A549 (cell line): ENCODE measurements at regions not wholly inside any gene's neighbourhood (a gene's known extent, or its start where the extent isn't known, plus 50 kb on each side); places are given as distances from the start of the nearest gene placed in this dataset.

ENCODE experiments used
- ATAC-seq, 2 experiments: fragments of 200-7000 bp in 1 of 2; fragments of >200 bp in 1 of 2; cut with Nextera tagmentation in 1 of 2; cut with Tn5 transposase in 1 of 2; 3 replicates each; pipeline versions ENCODE4 v1.8.0 to v1.9.1; 2018 to 2020; ENCODE audit warnings: mild to moderate bottlenecking in 1 of 2, moderate library complexity in 1 of 2
- CTCF ChIA-PET: fragments of 300-600 bp; sonication (Branson Sonifier 250); formaldehyde crosslinking; extraction: SDS; loops from one replicate; lab custom pipeline; 2021; ENCODE audit warnings: antibody characterized with exemption, inconsistent platforms; lab: Yijun Ruan, JAX
- POLR2A ChIA-PET: fragments of 350-600 bp; formaldehyde crosslinking; extraction: SDS; loops from one replicate; lab custom pipeline; 2021; ENCODE audit warnings: antibody characterized with exemption, inconsistent platforms; lab: Yijun Ruan, JAX
- DNase-seq, 2 experiments: peaks; one replicate each; pipeline versions ENCODE4 v3.0.0 to v3.0.0-alpha.2; 2011 to 2016; ENCODE audit warnings: low read depth in 1 of 2, low spot score in 1 of 2
- FAIRE-seq: peaks from 2 replicates; lab custom pipeline; 2011; peaks lifted over from hg19 to GRCh38; lab: Jason Lieb, UNC
- H3K27ac ChIP-seq, 2 experiments: fragments of >200 bp; sonication (Bioruptor Twin); formaldehyde crosslinking; 3 replicates each; pipeline ENCODE4 v1.5.1; 2016 to 2017
- H3K4me1 ChIP-seq: fragments of >200 bp; sonication (Bioruptor Twin); formaldehyde crosslinking; 3 replicates; pipeline ENCODE4 v1.6.1; 2016
- H3K4me2 ChIP-seq: fragments of >200 bp; sonication (Bioruptor Twin); formaldehyde crosslinking; 3 replicates; pipeline ENCODE4 v1.6.1; 2016
- H3K4me3 ChIP-seq: fragments of >200 bp; sonication (Bioruptor Twin); formaldehyde crosslinking; 3 replicates; pipeline ENCODE4 v1.5.1; 2016
- H3K9me3 ChIP-seq: fragments of >200 bp; sonication (Bioruptor Twin); formaldehyde crosslinking; 3 replicates; pipeline ENCODE4 v1.6.1; 2016
- BHLHE40 ChIP-seq: IDR thresholded peaks from 2 replicates; pipeline ENCODE4 v1.6.1; 2012; ENCODE audit warnings: low read depth, low read length, inconsistent platforms
- CEBPB ChIP-seq, 2 experiments: fragments of >200 bp in 1 of 2; sonication (Bioruptor Twin) in 1 of 2; formaldehyde crosslinking in 1 of 2; IDR thresholded peaks; 2 replicates each; pipeline ENCODE4 v1.6.1; 2012 to 2016
- EHMT2 ChIP-seq: fragments of 200-600 bp; sonication (generic); IDR thresholded peaks from 2 replicates; pipeline ENCODE4 v1.6.1; 2016; ENCODE audit warnings: antibody characterized with exemption, low read depth, mild to moderate bottlenecking, moderate library complexity
- FOSB ChIP-seq: fragments of 250-450 bp; sonication (Bioruptor Pico); IDR thresholded peaks from 2 replicates; pipeline ENCODE4 v1.5.0; 2020; ENCODE audit warnings: mild to moderate bottlenecking, moderate library complexity
- FOSL2 ChIP-seq, 2 experiments: fragments of 450-650 bp in 1 of 2; fragments of >200 bp in 1 of 2; sonication (Bioruptor Twin) in 1 of 2; formaldehyde crosslinking; IDR thresholded peaks; 2 replicates each; pipeline versions ENCODE4 v1.5.0 to v1.6.1; 2016 to 2020; ENCODE audit warnings: mild to moderate bottlenecking in 1 of 2, moderate library complexity in 1 of 2
- GATA3 ChIP-seq: IDR thresholded peaks from 2 replicates; pipeline ENCODE4 v1.6.1; 2012; ENCODE audit warnings: borderline replicate concordance
- HEYL ChIP-seq: fragments of 250-450 bp; sonication (Bioruptor Pico); IDR thresholded peaks from 2 replicates; pipeline ENCODE4 v1.8.0; 2021; ENCODE audit warnings: mild to moderate bottlenecking, moderate library complexity
- JUNB ChIP-seq: fragments of >200 bp; sonication (Bioruptor Twin); formaldehyde crosslinking; IDR thresholded peaks from 2 replicates; pipeline ENCODE4 v1.6.1; 2016
- KDM1A ChIP-seq: fragments of 200-600 bp; sonication (generic); IDR thresholded peaks from 2 replicates; pipeline ENCODE4 v1.6.1; 2016; ENCODE audit warnings: low read depth, mild to moderate bottlenecking
- KDM5A ChIP-seq: fragments of 200-600 bp; sonication (generic); IDR thresholded peaks from 2 replicates; pipeline ENCODE4 v1.6.1; 2016; ENCODE audit warnings: antibody characterized with exemption, mild to moderate bottlenecking
- MAZ ChIP-seq: fragments of 150-350 bp; IDR thresholded peaks from 2 replicates; pipeline ENCODE4 v1.6.1; 2014; ENCODE audit warnings: antibody characterized with exemption, low read depth, low read length, borderline replicate concordance
- NR3C1 ChIP-seq: fragments of >200 bp; sonication (Bioruptor Twin); formaldehyde crosslinking; IDR thresholded peaks from 3 replicates; pipeline ENCODE4 v1.6.1; 2017
- POLR2A ChIP-seq: IDR thresholded peaks from 2 replicates; pipeline ENCODE4 v1.6.1; 2012; ENCODE audit warnings: mild to moderate bottlenecking, low read length
- RAD21 ChIP-seq, 2 experiments: fragments of >200 bp in 1 of 2; sonication (Bioruptor Twin) in 1 of 2; formaldehyde crosslinking in 1 of 2; IDR thresholded peaks in 1 of 2; conservative IDR thresholded peaks in 1 of 2; 2 replicates in 1 of 2; 3 replicates in 1 of 2; pipeline ENCODE4 v1.6.1; 2012 to 2018; ENCODE audit warnings: inconsistent platforms in 1 of 2
- RARB ChIP-seq: fragments of 250-450 bp; sonication (Bioruptor Pico); IDR thresholded peaks from 2 replicates; pipeline ENCODE4 v1.8.0; 2021; ENCODE audit warnings: mild to moderate bottlenecking, moderate library complexity
- SREBF2 ChIP-seq: fragments of 450-650 bp; IDR thresholded peaks from 2 replicates; pipeline ENCODE4 v1.6.1; 2014; ENCODE audit warnings: mild to moderate bottlenecking, moderate library complexity
- ZFP36 ChIP-seq: fragments of 450-650 bp; IDR thresholded peaks from 2 replicates; pipeline ENCODE4 v1.6.1; 2014; ENCODE audit warnings: borderline replicate concordance; ENCODE audit not compliant: partially characterized antibody
- ZSCAN20 ChIP-seq: fragments of 250-450 bp; sonication (Bioruptor Pico); IDR thresholded peaks from 2 replicates; pipeline ENCODE4 v1.8.0; 2022; ENCODE audit warnings: mild to moderate bottlenecking, moderate library complexity
- WGBS: methylation state at CpG from one replicate; pipeline ENCODE4 v1.1.6; 2017; ENCODE audit errors: missing lambda C conversion rate; 5-methylcytosine and 5-hydroxymethylcytosine counted together
- TF ChIP-seq, protein P1 (sequence below): fragments of 200-600 bp; sonication (generic); IDR thresholded peaks from 2 replicates; pipeline ENCODE4 v1.6.1; 2016; ENCODE audit warnings: antibody characterized with exemption, mild to moderate bottlenecking, moderate library complexity
- TF ChIP-seq, protein P2 (sequence below): IDR thresholded peaks from 2 replicates; pipeline ENCODE4 v1.6.1; 2012
- TF ChIP-seq, protein P3 (sequence below): fragments of >200 bp; sonication (Bioruptor Twin); formaldehyde crosslinking; IDR thresholded peaks from 3 replicates; pipeline ENCODE4 v1.6.1; 2016
- TF ChIP-seq, protein P4 (sequence below): fragments of 150-350 bp; IDR thresholded peaks from 2 replicates; pipeline ENCODE4 v1.6.1; 2014; ENCODE audit warnings: low read depth, mild to moderate bottlenecking, low read length
- TF ChIP-seq, protein P5 (sequence below): IDR thresholded peaks from 2 replicates; pipeline ENCODE4 v1.6.1; 2012

DNA sequence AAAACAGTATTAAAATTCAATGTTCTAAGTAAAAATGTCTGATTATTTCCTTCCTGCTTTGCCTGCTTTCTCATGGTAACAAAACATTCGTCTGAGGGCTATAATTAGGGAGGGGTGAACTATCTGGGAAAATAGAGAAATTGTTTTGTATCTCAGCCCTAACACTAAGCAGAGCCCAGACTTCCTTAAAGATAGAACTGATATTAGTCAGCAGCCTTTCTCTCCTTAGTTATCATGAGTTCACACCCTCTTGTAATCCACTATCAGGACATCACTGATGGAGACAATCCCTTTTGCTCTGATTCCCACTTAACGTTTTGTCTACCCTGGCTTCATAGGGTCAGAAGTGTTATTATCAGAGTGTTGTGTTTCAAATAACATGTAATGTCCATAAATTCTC, 701.1 kb upstream of the ZEB2 start:
- ATAC-seq (no peak), DNase-seq (no peak), FAIRE-seq (no peak)
- Histone ChIP-seq H3K9me3 (no peaks in the 10 kb centered on the region), H3K4me1 (no peaks in the 10 kb centered on the region), H3K4me2 (no peak overlapping the region), H3K4me3 (no peak overlapping the region), H3K27ac (no peak overlapping the region)
- ChIA-PET CTCF (no interaction called here), POLR2A (interaction anchor here (0.6 kb wide), 1 partner anchor 1048 kb away, joined by 5 read pairs; no protein-coding TSS in a partner anchor)
- TF ChIP-seq KDM5A: no peak
- TF ChIP-seq, protein P1, sequence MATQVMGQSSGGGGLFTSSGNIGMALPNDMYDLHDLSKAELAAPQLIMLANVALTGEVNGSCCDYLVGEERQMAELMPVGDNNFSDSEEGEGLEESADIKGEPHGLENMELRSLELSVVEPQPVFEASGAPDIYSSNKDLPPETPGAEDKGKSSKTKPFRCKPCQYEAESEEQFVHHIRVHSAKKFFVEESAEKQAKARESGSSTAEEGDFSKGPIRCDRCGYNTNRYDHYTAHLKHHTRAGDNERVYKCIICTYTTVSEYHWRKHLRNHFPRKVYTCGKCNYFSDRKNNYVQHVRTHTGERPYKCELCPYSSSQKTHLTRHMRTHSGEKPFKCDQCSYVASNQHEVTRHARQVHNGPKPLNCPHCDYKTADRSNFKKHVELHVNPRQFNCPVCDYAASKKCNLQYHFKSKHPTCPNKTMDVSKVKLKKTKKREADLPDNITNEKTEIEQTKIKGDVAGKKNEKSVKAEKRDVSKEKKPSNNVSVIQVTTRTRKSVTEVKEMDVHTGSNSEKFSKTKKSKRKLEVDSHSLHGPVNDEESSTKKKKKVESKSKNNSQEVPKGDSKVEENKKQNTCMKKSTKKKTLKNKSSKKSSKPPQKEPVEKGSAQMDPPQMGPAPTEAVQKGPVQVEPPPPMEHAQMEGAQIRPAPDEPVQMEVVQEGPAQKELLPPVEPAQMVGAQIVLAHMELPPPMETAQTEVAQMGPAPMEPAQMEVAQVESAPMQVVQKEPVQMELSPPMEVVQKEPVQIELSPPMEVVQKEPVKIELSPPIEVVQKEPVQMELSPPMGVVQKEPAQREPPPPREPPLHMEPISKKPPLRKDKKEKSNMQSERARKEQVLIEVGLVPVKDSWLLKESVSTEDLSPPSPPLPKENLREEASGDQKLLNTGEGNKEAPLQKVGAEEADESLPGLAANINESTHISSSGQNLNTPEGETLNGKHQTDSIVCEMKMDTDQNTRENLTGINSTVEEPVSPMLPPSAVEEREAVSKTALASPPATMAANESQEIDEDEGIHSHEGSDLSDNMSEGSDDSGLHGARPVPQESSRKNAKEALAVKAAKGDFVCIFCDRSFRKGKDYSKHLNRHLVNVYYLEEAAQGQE: no peak
- no peak for TF ChIP-seq FOSB (CRISPR knock-in tag)
- no peak for TF ChIP-seq JUNB
- TF ChIP-seq RARB (CRISPR knock-in tag): no peak
- WGBS: 9% methylated on average over 2 of the region's 2 CpGs

DNA sequence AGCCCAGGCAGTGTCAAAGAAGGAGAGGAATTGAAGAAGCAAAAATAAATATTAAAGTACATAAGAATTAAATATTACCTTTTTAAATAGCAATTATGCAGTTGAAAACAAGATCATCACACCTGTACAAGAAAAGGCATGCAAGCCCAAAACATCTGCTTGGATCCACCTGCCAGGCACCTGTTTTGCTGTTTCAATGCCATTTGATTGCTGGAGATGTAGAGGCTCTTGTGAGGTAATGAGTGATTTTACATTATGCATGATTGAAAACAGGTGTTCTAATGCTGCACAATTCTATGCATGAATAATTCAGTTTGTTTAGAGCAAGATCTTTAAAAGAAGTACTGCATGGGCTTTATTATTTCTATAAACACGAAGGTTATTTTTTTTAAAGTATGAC, 700.6 kb upstream of the ZEB2 start:
- no peak for FAIRE-seq
- ChIA-PET POLR2A (no interaction called here), CTCF (no interaction called here)
- no peaks in the 10 kb centered on the region for H3K4me1 ChIP-seq
- H3K9me3 ChIP-seq: no peaks in the 10 kb centered on the region
- ATAC-seq: no peak
- H3K27ac ChIP-seq: no peak overlapping the region
- WGBS: 68% methylated on average over 1 of the region's 1 CpG
- TF ChIP-seq BHLHE40 (no peak), FOSB (CRISPR knock-in tag) (no peak)
- DNase-seq: no peak
- H3K4me3 ChIP-seq: no peak overlapping the region
- H3K4me2 ChIP-seq: no peak overlapping the region

DNA sequence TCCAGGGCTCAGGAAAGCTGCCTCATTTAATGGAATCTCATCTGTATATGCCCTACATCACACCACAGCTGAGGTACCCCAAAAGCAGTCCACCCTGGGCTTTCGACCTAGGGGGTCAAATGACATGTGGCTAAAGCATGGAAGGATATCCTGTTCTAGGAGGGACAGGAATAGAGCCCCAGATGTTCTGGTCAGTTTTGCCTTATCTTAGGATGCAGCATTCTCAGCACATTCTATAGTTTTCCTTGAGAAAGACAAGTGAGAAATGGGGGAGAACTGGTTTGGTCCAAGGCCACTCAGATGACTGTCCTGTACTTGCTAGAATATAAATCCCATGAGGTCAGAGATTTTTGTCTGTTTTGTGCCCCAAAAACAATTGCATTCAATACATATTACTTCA, 688.0 kb upstream of the ZEB2 start:
- no peak overlapping the region for H3K4me3 ChIP-seq
- DNase-seq (no peak), ATAC-seq (no peak), FAIRE-seq (no peak)
- H3K9me3 ChIP-seq: peaks cover 7% of the 10 kb centered on the region; the same call in 1 of the 3 replicates
- no peak overlapping the region for H3K4me2 ChIP-seq
- CTCF ChIA-PET: no interaction called here
- H3K27ac ChIP-seq: no peak overlapping the region
- TF ChIP-seq KDM1A (no peak), EHMT2 (no peak), NR3C1 (no peak), HEYL (no peak), RAD21 (conservative IDR thresholded peaks at IDR 0.05 in 1 of 2, IDR thresholded peaks at IDR 0.05 in 1 of 2) (no peak), ZFP36 (no peak), FOSL2 (IDR thresholded peaks at IDR 0.05) (no peak), FOSL2 (CRISPR knock-in tag; IDR thresholded peaks at IDR 0.05) (no peak), POLR2A (no peak), KDM5A (no peak), GATA3 (no peak), ZSCAN20 (CRISPR knock-in tag) (no peak), FOSB (CRISPR knock-in tag) (no peak), CEBPB (IDR thresholded peaks at IDR 0.05) (no peak), MAZ (no peak), SREBF2 (no peak)
- TF ChIP-seq, protein P2, sequence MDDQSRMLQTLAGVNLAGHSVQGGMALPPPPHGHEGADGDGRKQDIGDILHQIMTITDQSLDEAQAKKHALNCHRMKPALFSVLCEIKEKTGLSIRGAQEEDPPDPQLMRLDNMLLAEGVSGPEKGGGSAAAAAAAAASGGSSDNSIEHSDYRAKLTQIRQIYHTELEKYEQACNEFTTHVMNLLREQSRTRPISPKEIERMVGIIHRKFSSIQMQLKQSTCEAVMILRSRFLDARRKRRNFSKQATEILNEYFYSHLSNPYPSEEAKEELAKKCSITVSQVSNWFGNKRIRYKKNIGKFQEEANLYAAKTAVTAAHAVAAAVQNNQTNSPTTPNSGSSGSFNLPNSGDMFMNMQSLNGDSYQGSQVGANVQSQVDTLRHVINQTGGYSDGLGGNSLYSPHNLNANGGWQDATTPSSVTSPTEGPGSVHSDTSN: no peak
- TF ChIP-seq, protein P3, sequence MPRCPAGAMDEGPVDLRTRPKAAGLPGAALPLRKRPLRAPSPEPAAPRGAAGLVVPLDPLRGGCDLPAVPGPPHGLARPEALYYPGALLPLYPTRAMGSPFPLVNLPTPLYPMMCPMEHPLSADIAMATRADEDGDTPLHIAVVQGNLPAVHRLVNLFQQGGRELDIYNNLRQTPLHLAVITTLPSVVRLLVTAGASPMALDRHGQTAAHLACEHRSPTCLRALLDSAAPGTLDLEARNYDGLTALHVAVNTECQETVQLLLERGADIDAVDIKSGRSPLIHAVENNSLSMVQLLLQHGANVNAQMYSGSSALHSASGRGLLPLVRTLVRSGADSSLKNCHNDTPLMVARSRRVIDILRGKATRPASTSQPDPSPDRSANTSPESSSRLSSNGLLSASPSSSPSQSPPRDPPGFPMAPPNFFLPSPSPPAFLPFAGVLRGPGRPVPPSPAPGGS: no peak
- TF ChIP-seq, protein P4, sequence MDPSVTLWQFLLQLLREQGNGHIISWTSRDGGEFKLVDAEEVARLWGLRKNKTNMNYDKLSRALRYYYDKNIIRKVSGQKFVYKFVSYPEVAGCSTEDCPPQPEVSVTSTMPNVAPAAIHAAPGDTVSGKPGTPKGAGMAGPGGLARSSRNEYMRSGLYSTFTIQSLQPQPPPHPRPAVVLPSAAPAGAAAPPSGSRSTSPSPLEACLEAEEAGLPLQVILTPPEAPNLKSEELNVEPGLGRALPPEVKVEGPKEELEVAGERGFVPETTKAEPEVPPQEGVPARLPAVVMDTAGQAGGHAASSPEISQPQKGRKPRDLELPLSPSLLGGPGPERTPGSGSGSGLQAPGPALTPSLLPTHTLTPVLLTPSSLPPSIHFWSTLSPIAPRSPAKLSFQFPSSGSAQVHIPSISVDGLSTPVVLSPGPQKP: no peak
- TF ChIP-seq, protein P5, sequence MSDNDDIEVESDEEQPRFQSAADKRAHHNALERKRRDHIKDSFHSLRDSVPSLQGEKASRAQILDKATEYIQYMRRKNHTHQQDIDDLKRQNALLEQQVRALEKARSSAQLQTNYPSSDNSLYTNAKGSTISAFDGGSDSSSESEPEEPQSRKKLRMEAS: no peak
- TF ChIP-seq, all 56 proteins: peak for 0
- WGBS: 78% methylated on average over 1 of the region's 1 CpG
- POLR2A ChIA-PET: no interaction called here
- no peaks in the 10 kb centered on the region for H3K4me1 ChIP-seq
